Endodermal cell (in vitro differentiated cells): ENCODE measurements at regions not wholly inside any gene's neighbourhood (a gene's known extent, or its start where the extent isn't known, plus 50 kb on each side); places are given as distances from the start of the nearest gene placed in this dataset.

Experiments
- DNase-seq: peaks from one replicate; pipeline ENCODE4 v3.0.0-alpha.2; 2017
- H3K27ac ChIP-seq: 2 replicates; pipeline ENCODE4 v1.5.1; 2013; ENCODE audit warnings: mild to moderate bottlenecking, low read depth, low read length, moderate library complexity
- H3K27me3 ChIP-seq: 2 replicates; pipeline ENCODE4 v1.6.1; 2013; ENCODE audit warnings: mild to moderate bottlenecking, low read length, moderate library complexity; ENCODE audit not compliant: insufficient read depth, control insufficient read depth, poor library complexity, severe bottlenecking
- H3K36me3 ChIP-seq: 2 replicates; pipeline ENCODE4 v1.7.0; 2013; ENCODE audit warnings: mild to moderate bottlenecking, low read length, moderate library complexity; ENCODE audit not compliant: control insufficient read depth, insufficient read depth
- H3K4me1 ChIP-seq: one replicate; pipeline ENCODE4 v1.7.0; 2013; ENCODE audit warnings: low read length; ENCODE audit not compliant: control insufficient read depth, insufficient read depth
- H3K4me3 ChIP-seq: 2 replicates; pipeline ENCODE4 v1.5.1; 2013; ENCODE audit warnings: mild to moderate bottlenecking, low read length, moderate library complexity
- H3K9ac ChIP-seq: 2 replicates; pipeline ENCODE4 v1.6.1; 2013; ENCODE audit warnings: mild to moderate bottlenecking, low read length, moderate library complexity; ENCODE audit not compliant: poor library complexity, severe bottlenecking; ENCODE audit errors: extremely low read depth
- H3K9me3 ChIP-seq: 2 replicates; pipeline ENCODE4 v1.6.1; 2013; ENCODE audit warnings: mild to moderate bottlenecking, low read length, moderate library complexity; ENCODE audit not compliant: control insufficient read depth
- H3K27ac Mint-ChIP-seq: 2 replicates; pipeline ENCODE4 v1.8.0; 2020; ENCODE audit warnings: mixed read lengths
- H3K27me3 Mint-ChIP-seq: 2 replicates; pipeline ENCODE4 v1.8.0; 2021; ENCODE audit warnings: mild to moderate bottlenecking, mixed read lengths; ENCODE audit not compliant: insufficient read depth
- H3K36me3 Mint-ChIP-seq: 2 replicates; pipeline ENCODE4 v1.8.0; 2020; ENCODE audit warnings: low read depth, mixed read lengths
- H3K4me1 Mint-ChIP-seq: 2 replicates; pipeline ENCODE4 v1.8.0; 2020; ENCODE audit warnings: mixed read lengths
- H3K4me3 Mint-ChIP-seq: 2 replicates; pipeline ENCODE4 v1.8.0; 2020; ENCODE audit warnings: mild to moderate bottlenecking, moderate library complexity, mixed read lengths
- H3K9me3 Mint-ChIP-seq: 2 replicates; pipeline ENCODE4 v1.8.0; 2020; ENCODE audit warnings: mild to moderate bottlenecking, mixed read lengths
- WGBS, 2 experiments: methylation state at CpG; one replicate each; pipeline versions ENCODE4 v1.1.5 to v1.1.7; 2013; ENCODE audit warnings: missing lambda C conversion rate in 2 of 2, mixed read lengths in 1 of 2; ENCODE audit not compliant: insufficient coverage in 1 of 2, insufficient read length in 1 of 2; 5-methylcytosine and 5-hydroxymethylcytosine counted together
- TF ChIP-seq, protein P1 (sequence below): fragments of 200-600 bp; sonication (generic); conservative IDR thresholded peaks from 2 replicates; pipeline ENCODE4 v1.5.0; 2021; ENCODE audit warnings: antibody characterized with exemption, mild to moderate bottlenecking

GRCh38 chr20:39291301-39291700, 329.2 kb downstream of the DHX35 start:
- WGBS, 2 experiments: 92 to 100% methylated on average over 5 of the region's 5 CpGs
- H3K36me3 Mint-ChIP-seq: peaks cover 3% of the 10 kb centered on the region
- H3K27ac Mint-ChIP-seq: peak overlapping the region; percentile 42
- H3K36me3 ChIP-seq: no peaks in the 10 kb centered on the region
- H3K27me3 Mint-ChIP-seq: no peaks in the 10 kb centered on the region
- no peak overlapping the region for H3K4me3 ChIP-seq
- peaks cover 30% of the 10 kb centered on the region for H3K9me3 Mint-ChIP-seq
- DNase-seq: no peak
- H3K9me3 ChIP-seq: peaks cover 15% of the 10 kb centered on the region
- peaks cover 19% of the 10 kb centered on the region for H3K4me1 Mint-ChIP-seq
- no peaks in the 10 kb centered on the region for H3K27me3 ChIP-seq
- TF ChIP-seq, protein P1, sequence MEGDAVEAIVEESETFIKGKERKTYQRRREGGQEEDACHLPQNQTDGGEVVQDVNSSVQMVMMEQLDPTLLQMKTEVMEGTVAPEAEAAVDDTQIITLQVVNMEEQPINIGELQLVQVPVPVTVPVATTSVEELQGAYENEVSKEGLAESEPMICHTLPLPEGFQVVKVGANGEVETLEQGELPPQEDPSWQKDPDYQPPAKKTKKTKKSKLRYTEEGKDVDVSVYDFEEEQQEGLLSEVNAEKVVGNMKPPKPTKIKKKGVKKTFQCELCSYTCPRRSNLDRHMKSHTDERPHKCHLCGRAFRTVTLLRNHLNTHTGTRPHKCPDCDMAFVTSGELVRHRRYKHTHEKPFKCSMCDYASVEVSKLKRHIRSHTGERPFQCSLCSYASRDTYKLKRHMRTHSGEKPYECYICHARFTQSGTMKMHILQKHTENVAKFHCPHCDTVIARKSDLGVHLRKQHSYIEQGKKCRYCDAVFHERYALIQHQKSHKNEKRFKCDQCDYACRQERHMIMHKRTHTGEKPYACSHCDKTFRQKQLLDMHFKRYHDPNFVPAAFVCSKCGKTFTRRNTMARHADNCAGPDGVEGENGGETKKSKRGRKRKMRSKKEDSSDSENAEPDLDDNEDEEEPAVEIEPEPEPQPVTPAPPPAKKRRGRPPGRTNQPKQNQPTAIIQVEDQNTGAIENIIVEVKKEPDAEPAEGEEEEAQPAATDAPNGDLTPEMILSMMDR: no peak
- H3K4me1 ChIP-seq: no peaks in the 10 kb centered on the region
- no peak overlapping the region for H3K4me3 Mint-ChIP-seq
- no peak overlapping the region for H3K9ac ChIP-seq
- H3K27ac ChIP-seq: no peak overlapping the region

DNA sequence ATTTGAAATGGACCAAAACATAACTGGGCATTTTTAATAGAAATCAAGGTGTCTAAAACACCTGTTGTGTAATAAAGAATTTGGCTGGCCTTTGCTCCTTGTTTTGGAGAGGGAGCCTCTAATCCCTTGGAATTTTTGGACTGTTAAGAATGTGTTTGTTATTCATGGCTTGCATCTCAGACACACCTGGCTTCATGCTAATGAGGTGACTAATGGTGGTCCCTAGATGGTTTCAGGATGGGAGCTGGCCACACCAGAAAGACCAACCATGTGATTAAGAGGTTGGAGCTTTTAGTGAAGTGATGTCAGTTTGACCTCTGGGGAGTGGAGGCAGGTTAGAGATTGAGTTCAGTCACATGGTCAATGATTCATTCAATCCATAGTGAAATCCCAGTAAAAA, 328.4 kb downstream of the DHX35 start:
- no peak overlapping the region for H3K9ac ChIP-seq
- Mint-ChIP-seq H3K4me1 (peaks cover 19% of the 10 kb centered on the region), H3K9me3 (peaks cover 30% of the 10 kb centered on the region), H3K36me3 (peaks cover 3% of the 10 kb centered on the region), H3K27me3 (no peaks in the 10 kb centered on the region), H3K4me3 (no peak overlapping the region), H3K27ac (peak overlapping the region; percentile 49)
- H3K4me3 ChIP-seq: no peak overlapping the region
- no peaks in the 10 kb centered on the region for H3K4me1 ChIP-seq
- peak; percentile 63 for DNase-seq
- no peaks in the 10 kb centered on the region for H3K36me3 ChIP-seq
- no peaks in the 10 kb centered on the region for H3K27me3 ChIP-seq
- H3K9me3 ChIP-seq: peaks cover 15% of the 10 kb centered on the region
- no peak overlapping the region for H3K27ac ChIP-seq
- TF ChIP-seq, protein P1: no peak

GRCh38 chr20:39289831-39290230, 327.7 kb downstream of the DHX35 start:
- Histone ChIP-seq H3K27me3 (no peaks in the 10 kb centered on the region), H3K4me3 (no peak overlapping the region), H3K27ac (no peak overlapping the region), H3K36me3 (no peaks in the 10 kb centered on the region), H3K9me3 (peaks cover 15% of the 10 kb centered on the region), H3K9ac (no peak overlapping the region), H3K4me1 (no peaks in the 10 kb centered on the region)
- 83% methylated on average over 2 of the region's 2 CpGs; no CpG with 5 or more reads in 1 of the 2 experiments for WGBS, 2 experiments
- H3K27me3 Mint-ChIP-seq: no peaks in the 10 kb centered on the region
- H3K4me1 Mint-ChIP-seq: peaks cover 16% of the 10 kb centered on the region
- TF ChIP-seq, protein P1: no peak
- peaks cover 3% of the 10 kb centered on the region for H3K36me3 Mint-ChIP-seq
- H3K9me3 Mint-ChIP-seq: peaks cover 30% of the 10 kb centered on the region
- no peak overlapping the region for H3K4me3 Mint-ChIP-seq
- DNase-seq: peak; percentile 68
- H3K27ac Mint-ChIP-seq: no peak overlapping the region
